Hepatocyte (in vitro differentiated cells): ENCODE measurements at regions not wholly inside any gene's neighbourhood (a gene's known extent, or its start where the extent isn't known, plus 50 kb on each side); places are given as distances from the start of the nearest gene placed in this dataset.

Source experiments
- DNase-seq: peaks from one replicate; pipeline ENCODE4 v3.0.0-alpha.2; 2016; ENCODE audit warnings: low spot score
- H2AFZ ChIP-seq: fragments of 200-600 bp; sonication (generic); 2 replicates; pipeline ENCODE4 v1.6.0; 2016; ENCODE audit warnings: antibody characterized with exemption, mild to moderate bottlenecking
- H3K27ac ChIP-seq: fragments of 200-600 bp; sonication (generic); 2 replicates; pipeline ENCODE4 v1.5.1; 2016; ENCODE audit warnings: mild to moderate bottlenecking
- H3K27me3 ChIP-seq: fragments of 200-600 bp; sonication (generic); 2 replicates; pipeline ENCODE4 v1.6.1; 2016
- H3K36me3 ChIP-seq: fragments of 200-600 bp; sonication (generic); replicated peaks from 2 replicates; pipeline ENCODE4 v1.5.1; 2016; ENCODE audit warnings: low read depth; ENCODE audit not compliant: insufficient read depth
- H3K4me1 ChIP-seq: fragments of 200-600 bp; sonication (generic); 2 replicates; pipeline ENCODE4 v1.5.1; 2016; ENCODE audit warnings: mild to moderate bottlenecking, moderate library complexity; ENCODE audit not compliant: insufficient read depth
- H3K4me2 ChIP-seq: fragments of 200-600 bp; sonication (generic); 2 replicates; pipeline ENCODE4 v1.6.0; 2016
- H3K4me3 ChIP-seq: fragments of 200-600 bp; sonication (generic); 2 replicates; pipeline ENCODE4 v1.5.1; 2016; ENCODE audit warnings: mild to moderate bottlenecking
- H3K79me2 ChIP-seq: fragments of 200-600 bp; sonication (generic); 2 replicates; pipeline ENCODE4 v1.6.0; 2017; ENCODE audit warnings: mild to moderate bottlenecking
- H3K9me2 ChIP-seq: fragments of 200-600 bp; sonication (generic); replicated peaks from 2 replicates; pipeline ENCODE4 v1.6.0; 2017; ENCODE audit warnings: mild to moderate bottlenecking; ENCODE audit not compliant: insufficient read depth
- H3K9me3 ChIP-seq: fragments of 200-600 bp; sonication (generic); 2 replicates; pipeline ENCODE4 v1.5.1; 2016; ENCODE audit warnings: low read depth, mild to moderate bottlenecking
- H4K20me1 ChIP-seq: fragments of 200-600 bp; sonication (generic); 2 replicates; pipeline ENCODE4 v1.6.0; 2016; ENCODE audit warnings: mild to moderate bottlenecking; ENCODE audit not compliant: insufficient read depth, poor library complexity, severe bottlenecking
- EZH2 ChIP-seq: fragments of 200-600 bp; sonication (generic); IDR thresholded peaks from 2 replicates; pipeline ENCODE4 v1.6.1; 2016; ENCODE audit warnings: antibody characterized with exemption, mild to moderate bottlenecking, borderline replicate concordance
- EZH2phosphoT487 ChIP-seq: fragments of 200-600 bp; sonication (generic); IDR thresholded peaks from one replicate; pipeline ENCODE4 v1.6.1; 2018; ENCODE audit warnings: antibody characterized with exemption, mild to moderate bottlenecking, low read depth, moderate library complexity; ENCODE audit not compliant: unreplicated experiment, severe bottlenecking
- WGBS: methylation state at CpG from one replicate; pipeline ENCODE4 v1.1.6; 2016; ENCODE audit warnings: low lambda C conversion rate; ENCODE audit errors: missing lambda C conversion rate; 5-methylcytosine and 5-hydroxymethylcytosine counted together
- TF ChIP-seq, protein P1 (sequence below): fragments of 200-600 bp; sonication (generic); IDR thresholded peaks from 2 replicates; pipeline ENCODE4 v1.5.1; 2016; ENCODE audit warnings: antibody characterized with exemption, mild to moderate bottlenecking; ENCODE audit not compliant: poor library complexity

DNA sequence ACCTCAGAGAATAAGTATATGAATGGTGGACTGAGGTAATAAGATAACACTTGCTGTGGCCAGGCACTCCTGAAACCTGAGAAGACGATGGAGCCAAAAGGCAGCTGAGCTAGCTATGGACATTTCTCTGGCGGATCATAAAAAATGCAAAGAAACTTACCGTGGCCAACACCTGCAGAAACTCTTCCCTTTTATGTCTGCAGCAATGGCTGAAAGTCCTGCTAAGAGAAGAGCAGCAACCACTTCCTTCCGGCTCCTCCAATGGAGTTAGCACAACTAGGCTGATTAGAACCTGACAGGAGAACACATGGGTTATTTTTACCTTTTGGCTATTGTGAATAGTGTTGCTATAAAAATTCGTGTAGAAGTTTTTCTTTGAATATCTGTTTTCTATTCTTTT is 76.0 kb upstream of the MAGEB16 start:
- 71% methylated on average over 5 of the region's 5 CpGs for WGBS
- no peaks in the 10 kb centered on the region for H3K9me3 ChIP-seq
- H3K9me2 ChIP-seq = no peaks in the 10 kb centered on the region
- no peak overlapping the region for H3K4me3 ChIP-seq
- H3K4me1 ChIP-seq = no peaks in the 10 kb centered on the region
- no peaks in the 10 kb centered on the region for H4K20me1 ChIP-seq
- H3K79me2 ChIP-seq = no peaks in the 10 kb centered on the region
- H3K36me3 ChIP-seq = no peaks in the 10 kb centered on the region
- H3K27me3 ChIP-seq = no peaks in the 10 kb centered on the region
- no peak for TF ChIP-seq EZH2phosphoT487
- H3K27ac ChIP-seq = no peak overlapping the region
- H3K4me2 ChIP-seq = no peak overlapping the region
- H2AFZ ChIP-seq = no peak overlapping the region
- DNase-seq = no peak

DNA sequence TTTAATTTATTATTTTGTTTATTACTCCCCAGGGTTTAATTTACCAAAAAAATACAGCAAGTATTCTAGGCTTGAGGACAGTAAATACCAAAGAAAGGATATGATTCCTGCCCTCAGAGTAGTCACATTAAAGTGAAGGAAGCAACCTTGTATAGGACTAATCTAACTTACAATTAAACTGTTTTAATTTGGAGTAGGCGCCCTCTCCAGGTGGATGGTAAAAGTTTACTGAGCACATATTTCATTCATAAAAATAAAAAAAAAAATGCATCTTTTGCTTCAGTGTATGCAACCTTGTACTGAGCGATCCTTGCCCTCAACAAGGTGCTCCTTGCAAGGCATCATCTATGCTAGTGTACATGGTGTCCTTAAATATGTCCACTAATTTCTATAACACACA is 72.0 kb upstream of the MAGEB16 start:
- no peaks in the 10 kb centered on the region for H3K27me3 ChIP-seq
- H3K79me2 ChIP-seq = no peaks in the 10 kb centered on the region
- no peak overlapping the region for H3K4me3 ChIP-seq
- H3K4me1 ChIP-seq = no peaks in the 10 kb centered on the region
- no peak for TF ChIP-seq EZH2phosphoT487
- TF ChIP-seq, protein P1, sequence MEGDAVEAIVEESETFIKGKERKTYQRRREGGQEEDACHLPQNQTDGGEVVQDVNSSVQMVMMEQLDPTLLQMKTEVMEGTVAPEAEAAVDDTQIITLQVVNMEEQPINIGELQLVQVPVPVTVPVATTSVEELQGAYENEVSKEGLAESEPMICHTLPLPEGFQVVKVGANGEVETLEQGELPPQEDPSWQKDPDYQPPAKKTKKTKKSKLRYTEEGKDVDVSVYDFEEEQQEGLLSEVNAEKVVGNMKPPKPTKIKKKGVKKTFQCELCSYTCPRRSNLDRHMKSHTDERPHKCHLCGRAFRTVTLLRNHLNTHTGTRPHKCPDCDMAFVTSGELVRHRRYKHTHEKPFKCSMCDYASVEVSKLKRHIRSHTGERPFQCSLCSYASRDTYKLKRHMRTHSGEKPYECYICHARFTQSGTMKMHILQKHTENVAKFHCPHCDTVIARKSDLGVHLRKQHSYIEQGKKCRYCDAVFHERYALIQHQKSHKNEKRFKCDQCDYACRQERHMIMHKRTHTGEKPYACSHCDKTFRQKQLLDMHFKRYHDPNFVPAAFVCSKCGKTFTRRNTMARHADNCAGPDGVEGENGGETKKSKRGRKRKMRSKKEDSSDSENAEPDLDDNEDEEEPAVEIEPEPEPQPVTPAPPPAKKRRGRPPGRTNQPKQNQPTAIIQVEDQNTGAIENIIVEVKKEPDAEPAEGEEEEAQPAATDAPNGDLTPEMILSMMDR = no peak
- no peak for TF ChIP-seq EZH2
- DNase-seq = no peak
- no peak overlapping the region for H3K27ac ChIP-seq
- H2AFZ ChIP-seq = no peak overlapping the region
- 66% methylated on average over 2 of the region's 2 CpGs for WGBS
- H3K36me3 ChIP-seq = no peaks in the 10 kb centered on the region
- no peaks in the 10 kb centered on the region for H3K9me2 ChIP-seq
- no peak overlapping the region for H3K4me2 ChIP-seq
- no peaks in the 10 kb centered on the region for H3K9me3 ChIP-seq
- no peaks in the 10 kb centered on the region for H4K20me1 ChIP-seq

DNA sequence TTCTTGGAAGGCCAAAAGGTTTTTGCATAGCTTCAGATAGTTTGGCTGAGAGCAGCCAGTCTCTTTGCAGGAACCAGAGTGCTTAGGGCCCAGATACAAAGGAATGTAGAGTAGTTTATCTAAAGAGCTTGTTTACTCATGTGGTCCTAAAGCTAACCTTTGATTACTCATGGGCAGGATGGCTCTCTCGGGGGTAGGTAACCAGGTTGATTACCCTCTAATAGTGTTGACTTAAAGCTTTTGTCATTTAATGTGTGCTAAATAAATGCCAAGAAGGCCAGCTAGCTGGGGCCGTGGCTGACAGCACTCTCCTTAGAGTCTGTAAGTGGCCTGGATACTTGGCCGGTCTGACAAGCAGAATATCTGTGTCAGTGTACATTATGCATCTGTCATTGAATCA is 69.7 kb upstream of the MAGEB16 start:
- H4K20me1 ChIP-seq = no peaks in the 10 kb centered on the region
- H3K4me3 ChIP-seq = no peak overlapping the region
- no peak for TF ChIP-seq EZH2
- no peak for TF ChIP-seq EZH2phosphoT487
- TF ChIP-seq, protein P1 = no peak
- H3K9me3 ChIP-seq = no peaks in the 10 kb centered on the region
- H3K27me3 ChIP-seq = no peaks in the 10 kb centered on the region
- H3K36me3 ChIP-seq = no peaks in the 10 kb centered on the region
- no peak overlapping the region for H3K4me2 ChIP-seq
- no peaks in the 10 kb centered on the region for H3K4me1 ChIP-seq
- no peak overlapping the region for H2AFZ ChIP-seq
- H3K9me2 ChIP-seq = no peaks in the 10 kb centered on the region
- no peaks in the 10 kb centered on the region for H3K79me2 ChIP-seq
- WGBS = 46% methylated on average over 3 of the region's 3 CpGs
- H3K27ac ChIP-seq = no peak overlapping the region
- DNase-seq = no peak

DNA sequence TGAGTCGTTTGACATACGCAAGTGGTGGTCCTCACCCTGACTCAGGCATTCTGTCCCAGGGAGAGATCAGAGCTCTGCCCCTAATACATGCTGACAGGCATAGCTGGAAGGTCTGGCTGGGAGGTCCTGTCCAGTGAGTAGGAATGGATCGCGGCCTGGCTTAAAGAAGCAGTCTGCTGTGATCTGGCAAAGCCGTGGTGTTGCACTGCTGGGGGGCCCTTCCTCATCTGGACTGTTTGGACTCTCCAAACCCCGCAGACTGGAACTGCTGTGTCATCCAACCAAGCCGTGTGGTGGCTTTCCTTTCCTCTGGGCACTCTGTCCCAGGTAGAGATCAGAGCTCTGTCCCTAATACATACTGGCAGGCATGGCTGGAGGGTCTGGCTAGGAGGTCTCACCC is 64.3 kb upstream of the MAGEB16 start:
- Histone ChIP-seq H3K4me3 (no peak overlapping the region), H3K9me3 (no peaks in the 10 kb centered on the region), H3K4me2 (no peak overlapping the region), H3K79me2 (no peaks in the 10 kb centered on the region), H3K4me1 (no peaks in the 10 kb centered on the region), H3K9me2 (no peaks in the 10 kb centered on the region), H3K36me3 (no peaks in the 10 kb centered on the region), H4K20me1 (no peaks in the 10 kb centered on the region), H2AFZ (no peak overlapping the region), H3K27me3 (no peaks in the 10 kb centered on the region), H3K27ac (no peak overlapping the region)
- TF ChIP-seq EZH2phosphoT487 (no peak), EZH2 (no peak)
- TF ChIP-seq, protein P1 = no peak
- no peak for DNase-seq
- WGBS = 90% methylated on average over 7 of the region's 7 CpGs
